ENCODE measurements at regions not wholly inside any gene's neighbourhood (a gene's known extent, or its start where the extent isn't known, plus 50 kb on each side); places are given as distances from the start of the nearest gene placed in this dataset.

GRCh38 chr2:234273887-234274584 is 222.8 kb downstream of the ARL4C start:
- intact Hi-C loops (cut with DNase I) = no loop called here
- 80 to 92% methylated on average over 9 of the region's 9 CpGs for WGBS, 2 donors
- no peak for TF ChIP-seq CTCF (IDR thresholded peaks at IDR 0.05)
- no peak for TF ChIP-seq POLR2A (IDR thresholded peaks at IDR 0.05)
- Histone ChIP-seq H3K9me3 (no peaks in the 10 kb centered on the region), H3K27ac (no peak overlapping the region), H3K27me3 (no peaks in the 10 kb centered on the region), H3K4me3 (replicated peaks in 1 of 3) (no peak overlapping the region), H3K4me1 (no peaks in the 10 kb centered on the region), H3K36me3 (no peaks in the 10 kb centered on the region)
- no peak for DNase-seq

- H3K4me1 ChIP-seq = no peaks in the 10 kb centered on the region
- H3K27ac ChIP-seq = no peak overlapping the region
- no peaks in the 10 kb centered on the region for H3K36me3 ChIP-seq
- no peak for TF ChIP-seq POLR2A (IDR thresholded peaks at IDR 0.05)
- TF ChIP-seq CTCF (IDR thresholded peaks at IDR 0.05) = no peak
- no peak for DNase-seq
- no peaks in the 10 kb centered on the region for H3K9me3 ChIP-seq
- no peak overlapping the region for H3K4me3 ChIP-seq (replicated peaks in 1 of 3)
- H3K27me3 ChIP-seq = no peaks in the 10 kb centered on the region
- WGBS, 2 donors = 87% methylated on average over 5 of the region's 5 CpGs
- intact Hi-C loops (cut with DNase I) = no loop called here
Observed at GRCh38 chr2:234272069-234272850, 221.8 kb downstream of the SPP2 start.

GRCh38 chr2:234271338-234271737 is 220.8 kb downstream of the SPP2 start:
- TF ChIP-seq POLR2A (IDR thresholded peaks at IDR 0.05) = no peak
- no peak overlapping the region for H3K4me3 ChIP-seq (replicated peaks in 1 of 3)
- H3K27ac ChIP-seq = no peak overlapping the region
- 79 to 81% methylated on average over 4 of the region's 4 CpGs for WGBS, 2 donors
- H3K9me3 ChIP-seq = no peaks in the 10 kb centered on the region
- no peaks in the 10 kb centered on the region for H3K27me3 ChIP-seq
- H3K36me3 ChIP-seq = no peaks in the 10 kb centered on the region
- no peak for DNase-seq
- H3K4me1 ChIP-seq = no peaks in the 10 kb centered on the region
- intact Hi-C loops (cut with DNase I) = no loop called here

- no peaks in the 10 kb centered on the region for H3K27me3 ChIP-seq
- DNase-seq = no peak
- H3K4me3 ChIP-seq (replicated peaks in 1 of 3) = no peak overlapping the region
- H3K27ac ChIP-seq = no peak overlapping the region
- intact Hi-C loops (cut with DNase I) = no loop called here
- H3K4me1 ChIP-seq = no peaks in the 10 kb centered on the region
- H3K9me3 ChIP-seq = no peaks in the 10 kb centered on the region
- WGBS, 2 donors = 65 to 80% methylated on average over 2 of the region's 2 CpGs
- H3K36me3 ChIP-seq = no peaks in the 10 kb centered on the region
- TF ChIP-seq POLR2A (IDR thresholded peaks at IDR 0.05) (no peak), CTCF (IDR thresholded peaks at IDR 0.05) (no peak)
Observed at GRCh38 chr2:234269769-234270204, 219.3 kb downstream of the SPP2 start.

GRCh38 chr2:234267534-234267933 is 217.0 kb downstream of the SPP2 start:
- H3K4me3 ChIP-seq (replicated peaks in 1 of 3) = no peak overlapping the region
- H3K36me3 ChIP-seq = no peaks in the 10 kb centered on the region
- 56 to 80% methylated on average over 1 of the region's 1 CpG for WGBS, 2 donors
- H3K27me3 ChIP-seq = no peaks in the 10 kb centered on the region
- H3K9me3 ChIP-seq = no peaks in the 10 kb centered on the region
- no peaks in the 10 kb centered on the region for H3K4me1 ChIP-seq
- intact Hi-C loops (cut with DNase I) = no loop called here
- no peak overlapping the region for H3K27ac ChIP-seq
- no peak for DNase-seq
- TF ChIP-seq CTCF (IDR thresholded peaks at IDR 0.05) = no peak
- no peak for TF ChIP-seq POLR2A (IDR thresholded peaks at IDR 0.05)

All from thyroid gland (tissue), 4 donors.